Ishikawa (cell line): ENCODE measurements at regions not wholly inside any gene's neighbourhood (a gene's known extent, or its start where the extent isn't known, plus 50 kb on each side); places are given as distances from the start of the nearest gene placed in this dataset.

Source experiments
- CEBPB ChIP-seq: IDR thresholded peaks from 2 replicates; pipeline ENCODE4 v1.6.1; 2012
- CREB1 ChIP-seq: IDR thresholded peaks from 2 replicates; pipeline ENCODE4 v1.6.1; 2012; ENCODE audit warnings: low read depth
- EGR1 ChIP-seq: IDR thresholded peaks from 2 replicates; pipeline ENCODE4 v1.6.1; 2012
- EP300 ChIP-seq: IDR thresholded peaks from 2 replicates; pipeline ENCODE4 v1.6.1; 2012; ENCODE audit warnings: borderline replicate concordance
- FOXM1 ChIP-seq: IDR thresholded peaks from 2 replicates; pipeline ENCODE4 v1.6.1; 2012; ENCODE audit warnings: low read depth, borderline replicate concordance
- MAX ChIP-seq: IDR thresholded peaks from 2 replicates; pipeline ENCODE4 v1.6.1; 2012
- NFIC ChIP-seq: IDR thresholded peaks from 2 replicates; pipeline ENCODE4 v1.6.1; 2012
- RAD21 ChIP-seq: IDR thresholded peaks from 2 replicates; pipeline ENCODE4 v1.6.1; 2012; ENCODE audit warnings: low read depth
- REST ChIP-seq: IDR thresholded peaks from 2 replicates; pipeline ENCODE4 v1.6.1; 2012; ENCODE audit warnings: low read depth, mild to moderate bottlenecking
- TAF1 ChIP-seq: IDR thresholded peaks from 2 replicates; pipeline ENCODE4 v1.6.1; 2012; ENCODE audit warnings: low read depth, mild to moderate bottlenecking
- TCF12 ChIP-seq: IDR thresholded peaks from 2 replicates; pipeline ENCODE4 v1.6.1; 2012; ENCODE audit warnings: low read depth
- TEAD4 ChIP-seq: IDR thresholded peaks from 2 replicates; pipeline ENCODE4 v1.6.1; 2012
- USF1 ChIP-seq: IDR thresholded peaks from 2 replicates; pipeline ENCODE4 v1.6.1; 2012
- YY1 ChIP-seq: IDR thresholded peaks from 2 replicates; pipeline ENCODE4 v1.6.1; 2012; ENCODE audit warnings: low read depth
- ZBTB7A ChIP-seq: IDR thresholded peaks from 2 replicates; pipeline ENCODE4 v1.6.1; 2012; ENCODE audit warnings: low read depth

GRCh38 chr1:47515164-47515789, 77.4 kb downstream of the FOXD2 start:
- TF ChIP-seq ZBTB7A: no peak
- TF ChIP-seq USF1: no peak
- no peak for TF ChIP-seq NFIC
- TF ChIP-seq EP300: no peak

GRCh38 chr1:47517946-47518345, 80.1 kb downstream of the FOXD2 start:
- TF ChIP-seq RAD21 (no peak), CREB1 (no peak), ZBTB7A (no peak), FOXM1 (no peak)

GRCh38 chr1:47519491-47519890, 81.6 kb downstream of the FOXD2 start:
- TF ChIP-seq TCF12: no peak

- TF ChIP-seq CREB1 (no peak), FOXM1 (no peak), TCF12 (no peak), CEBPB (no peak), MAX (no peak), TAF1 (no peak), ZBTB7A (no peak), USF1 (no peak), YY1 (no peak), RAD21 (no peak), NFIC (no peak), TEAD4 (no peak), EGR1 (no peak), REST (no peak), EP300 (no peak)
These were observed 82.1 kb downstream of the FOXD2 start for GRCh38 chr1:47519971-47520370.

GRCh38 chr1:47521034-47521881, 83.4 kb downstream of the FOXD2 start:
- TF ChIP-seq EP300 (no peak), YY1 (no peak), ZBTB7A (no peak), USF1 (no peak), RAD21 (no peak), REST (no peak), NFIC (no peak), CREB1 (no peak), TCF12 (no peak), TAF1 (no peak), MAX (no peak), CEBPB (no peak), EGR1 (no peak), TEAD4 (no peak), FOXM1 (no peak)
